OCI-LY3 (cell line): ENCODE measurements at regions not wholly inside any gene's neighbourhood (a gene's known extent, or its start where the extent isn't known, plus 50 kb on each side); places are given as distances from the start of the nearest gene placed in this dataset.

ENCODE experiments used
- EZH2phosphoT487 ChIP-seq: fragments of 200-600 bp; shearing (Covaris generic); IDR thresholded peaks from 2 replicates; pipeline ENCODE4 v1.6.1; 2018; ENCODE audit warnings: antibody characterized with exemption, mixed run types, low read depth
- TF ChIP-seq, protein P1 (sequence below): fragments of 200-600, 300-600 bp; sonication (generic); IDR thresholded peaks from 2 replicates; pipeline ENCODE4 v1.5.1; 2014; ENCODE audit warnings: antibody characterized with exemption, low read length, low read depth

DNA sequence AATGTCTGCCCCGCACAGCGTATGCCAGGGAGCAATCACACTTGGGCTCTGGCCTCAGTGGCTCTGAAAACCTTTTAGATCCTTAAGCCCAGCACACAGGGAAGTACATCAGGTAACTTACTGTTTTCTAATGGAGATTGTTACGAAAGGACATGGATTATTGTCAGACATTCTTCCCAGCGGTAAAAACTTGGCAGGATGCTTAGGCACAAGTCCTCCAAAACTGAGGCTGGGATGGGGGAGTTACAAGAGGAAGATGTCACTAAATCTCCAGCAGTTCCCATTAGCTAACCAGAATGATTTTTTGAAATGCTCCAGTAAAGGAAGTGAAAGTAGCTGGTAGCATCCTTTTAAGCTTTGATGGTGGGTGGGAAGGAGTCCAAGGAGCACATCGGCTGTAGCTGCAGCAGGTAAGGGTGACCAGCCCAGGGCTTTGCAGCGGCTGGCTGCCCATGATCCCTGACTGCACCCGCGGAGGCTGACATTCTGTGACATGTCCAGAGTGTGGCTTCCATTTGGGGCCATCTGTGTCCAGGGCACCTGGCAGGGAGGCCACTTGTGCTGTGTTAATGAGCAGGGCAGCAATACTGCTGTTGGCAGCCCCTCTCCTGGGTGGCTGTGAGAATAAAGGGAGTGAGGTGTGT, 165.8 kb downstream of the GADD45G start:
- TF ChIP-seq, protein P1, sequence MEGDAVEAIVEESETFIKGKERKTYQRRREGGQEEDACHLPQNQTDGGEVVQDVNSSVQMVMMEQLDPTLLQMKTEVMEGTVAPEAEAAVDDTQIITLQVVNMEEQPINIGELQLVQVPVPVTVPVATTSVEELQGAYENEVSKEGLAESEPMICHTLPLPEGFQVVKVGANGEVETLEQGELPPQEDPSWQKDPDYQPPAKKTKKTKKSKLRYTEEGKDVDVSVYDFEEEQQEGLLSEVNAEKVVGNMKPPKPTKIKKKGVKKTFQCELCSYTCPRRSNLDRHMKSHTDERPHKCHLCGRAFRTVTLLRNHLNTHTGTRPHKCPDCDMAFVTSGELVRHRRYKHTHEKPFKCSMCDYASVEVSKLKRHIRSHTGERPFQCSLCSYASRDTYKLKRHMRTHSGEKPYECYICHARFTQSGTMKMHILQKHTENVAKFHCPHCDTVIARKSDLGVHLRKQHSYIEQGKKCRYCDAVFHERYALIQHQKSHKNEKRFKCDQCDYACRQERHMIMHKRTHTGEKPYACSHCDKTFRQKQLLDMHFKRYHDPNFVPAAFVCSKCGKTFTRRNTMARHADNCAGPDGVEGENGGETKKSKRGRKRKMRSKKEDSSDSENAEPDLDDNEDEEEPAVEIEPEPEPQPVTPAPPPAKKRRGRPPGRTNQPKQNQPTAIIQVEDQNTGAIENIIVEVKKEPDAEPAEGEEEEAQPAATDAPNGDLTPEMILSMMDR, result no peak
- no peak for TF ChIP-seq EZH2phosphoT487
